MM.1S (cell line): ENCODE measurements at regions not wholly inside any gene's neighbourhood (a gene's known extent, or its start where the extent isn't known, plus 50 kb on each side); places are given as distances from the start of the nearest gene placed in this dataset.

ENCODE experiments used
- DNase-seq: peaks from one replicate; pipeline ENCODE4 v3.0.0-alpha.2; 2015
- H2AFZ ChIP-seq: fragments of 300-600 bp; sonication (generic); 2 replicates; pipeline ENCODE4 v1.6.0; 2016; ENCODE audit warnings: antibody characterized with exemption, low read length
- H3F3A ChIP-seq: fragments of 300-600 bp; sonication (generic); 2 replicates; pipeline ENCODE4 v1.6.1; 2016; ENCODE audit warnings: mild to moderate bottlenecking, antibody characterized with exemption, low read length, moderate library complexity, mixed read lengths; ENCODE audit not compliant: insufficient read depth
- H3K27ac ChIP-seq: fragments of 300-600 bp; sonication (generic); 2 replicates; pipeline ENCODE4 v1.5.1; 2016; ENCODE audit warnings: mild to moderate bottlenecking, low read length
- H3K27me3 ChIP-seq: fragments of 300-600 bp; sonication (generic); replicated peaks from 2 replicates; pipeline ENCODE4 v1.6.0; 2016; ENCODE audit warnings: low read length; ENCODE audit not compliant: insufficient read depth
- H3K36me3 ChIP-seq: fragments of 300-600 bp; sonication (generic); replicated peaks from 2 replicates; pipeline ENCODE4 v1.6.1; 2016; ENCODE audit warnings: mild to moderate bottlenecking, low read length, mixed read lengths; ENCODE audit not compliant: insufficient read depth
- H3K4me1 ChIP-seq: fragments of 300-600 bp; sonication (generic); 2 replicates; pipeline ENCODE4 v1.6.1; 2016; ENCODE audit warnings: low read length, mixed read lengths
- H3K4me2 ChIP-seq: fragments of 300-600 bp; sonication (generic); 2 replicates; pipeline ENCODE4 v1.6.0; 2016; ENCODE audit warnings: low read depth, low read length
- H3K4me3 ChIP-seq: fragments of 300-600 bp; sonication (generic); 2 replicates; pipeline ENCODE4 v1.5.1; 2016; ENCODE audit warnings: low read length, mixed read lengths
- H3K79me2 ChIP-seq: fragments of 300-600 bp; sonication (generic); 2 replicates; pipeline ENCODE4 v1.6.1; 2016; ENCODE audit warnings: mixed run types, low read length, mixed read lengths
- H3K9ac ChIP-seq: fragments of 300-600 bp; sonication (generic); 2 replicates; pipeline ENCODE4 v1.6.1; 2016; ENCODE audit warnings: low read length, mixed read lengths
- H3K9me2 ChIP-seq: fragments of 300-600 bp; sonication (generic); replicated peaks from 2 replicates; pipeline ENCODE4 v1.6.1; 2016; ENCODE audit warnings: mild to moderate bottlenecking, low read length, mixed read lengths; ENCODE audit not compliant: insufficient read depth
- H3K9me3 ChIP-seq: fragments of 300-600 bp; sonication (generic); replicated peaks from 2 replicates; pipeline ENCODE4 v1.6.1; 2016; ENCODE audit warnings: mild to moderate bottlenecking, low read length, mixed read lengths; ENCODE audit not compliant: insufficient read depth
- H4K20me1 ChIP-seq: fragments of 300-600 bp; sonication (generic); 2 replicates; pipeline ENCODE4 v1.6.1; 2016; ENCODE audit warnings: mild to moderate bottlenecking, low read length, moderate library complexity, mixed read lengths; ENCODE audit not compliant: insufficient read depth
- CTCF ChIP-seq: fragments of 300-600 bp; sonication (generic); IDR thresholded peaks from 2 replicates; pipeline ENCODE4 v1.5.1; 2016; ENCODE audit warnings: antibody characterized with exemption, low read length, mixed read lengths
- EZH2 ChIP-seq: fragments of 300-600 bp; sonication (generic); optimal IDR thresholded peaks from 2 replicates; pipeline ENCODE3; 2017; ENCODE audit warnings: low read depth, mild to moderate bottlenecking, antibody characterized with exemption, low read length, mixed read lengths
- EZH2phosphoT487 ChIP-seq: fragments of 300-600 bp; sonication (generic); IDR thresholded peaks from 2 replicates; pipeline ENCODE4 v1.6.1; 2018; ENCODE audit warnings: antibody characterized with exemption, low read length

GRCh38 chr2:16304876-16305590 is 360.6 kb downstream of the CYRIA start:
- no peak overlapping the region for H3K4me3 ChIP-seq
- H2AFZ ChIP-seq = no peak overlapping the region
- H3K4me2 ChIP-seq = no peak overlapping the region
- no peaks in the 10 kb centered on the region for H3K27me3 ChIP-seq
- H3K9ac ChIP-seq = no peak overlapping the region
- DNase-seq = no peak
- no peak overlapping the region for H3K27ac ChIP-seq
- H3K9me3 ChIP-seq = no peaks in the 10 kb centered on the region
- H3K4me1 ChIP-seq = no peaks in the 10 kb centered on the region
- no peaks in the 10 kb centered on the region for H3F3A ChIP-seq
- no peaks in the 10 kb centered on the region for H3K9me2 ChIP-seq
- H3K79me2 ChIP-seq = no peaks in the 10 kb centered on the region
- no peak for TF ChIP-seq EZH2phosphoT487
- no peak for TF ChIP-seq CTCF
- TF ChIP-seq EZH2 = no peak
- H4K20me1 ChIP-seq = no peaks in the 10 kb centered on the region
- no peaks in the 10 kb centered on the region for H3K36me3 ChIP-seq

GRCh38 chr2:16303761-16304160 is 361.9 kb downstream of the CYRIA start:
- Histone ChIP-seq H3K27me3 (no peaks in the 10 kb centered on the region), H2AFZ (no peak overlapping the region), H4K20me1 (no peaks in the 10 kb centered on the region), H3F3A (no peaks in the 10 kb centered on the region), H3K36me3 (no peaks in the 10 kb centered on the region), H3K9ac (no peak overlapping the region), H3K9me3 (no peaks in the 10 kb centered on the region), H3K4me1 (no peaks in the 10 kb centered on the region), H3K4me3 (no peak overlapping the region), H3K79me2 (no peaks in the 10 kb centered on the region), H3K27ac (no peak overlapping the region), H3K4me2 (no peak overlapping the region), H3K9me2 (no peaks in the 10 kb centered on the region)
- TF ChIP-seq CTCF = no peak
- TF ChIP-seq EZH2phosphoT487 = no peak
- TF ChIP-seq EZH2 = no peak
- no peak for DNase-seq

- peak overlapping the region; percentile 46; the same call in 1 of the 2 replicates for H3K4me2 ChIP-seq
- no peaks in the 10 kb centered on the region for H3F3A ChIP-seq
- H3K9ac ChIP-seq = no peak overlapping the region
- TF ChIP-seq EZH2phosphoT487 = no peak
- TF ChIP-seq CTCF = no peak
- no peak for TF ChIP-seq EZH2
- H4K20me1 ChIP-seq = no peaks in the 10 kb centered on the region
- no peak for DNase-seq
- no peaks in the 10 kb centered on the region for H3K27me3 ChIP-seq
- H3K9me2 ChIP-seq = no peaks in the 10 kb centered on the region
- no peak overlapping the region for H3K27ac ChIP-seq
- H3K4me1 ChIP-seq = no peaks in the 10 kb centered on the region
- H3K79me2 ChIP-seq = no peaks in the 10 kb centered on the region
- H3K4me3 ChIP-seq = peak overlapping the region; percentile 12; the same call in 1 of the 2 replicates
- 0 out of 2 replicates have a peak overlapping the region, but pooled peaks have one; percentile 37 for H2AFZ ChIP-seq
- no peaks in the 10 kb centered on the region for H3K36me3 ChIP-seq
- H3K9me3 ChIP-seq = no peaks in the 10 kb centered on the region
These were observed 362.4 kb downstream of the CYRIA start for GRCh38 chr2:16303273-16303577.
